ENCODE measurements at regions not wholly inside any gene's neighbourhood (a gene's known extent, or its start where the extent isn't known, plus 50 kb on each side); places are given as distances from the start of the nearest gene placed in this dataset.
"Not testable (repeated sequence)": the region's sequence is repeated elsewhere in the genome, so short reads cannot be mapped to it uniquely, and the experiment has no call there.

- DNase-seq (ENCODE audit: low spot score), result no peak
- in situ Hi-C loops (cut with MboI; ENCODE audit: low pct_unique_long_range_greater_than_20kb, low sequenced_read_pairs, unreplicated experiment), result no loop called here
- no peak for TF ChIP-seq CTCF (IDR thresholded peaks at IDR 0.05; ENCODE audit: extremely low read depth, insufficient read depth, missing control alignments)
Observed at GRCh38 chr1:844472-845026, 79.2 kb upstream of the SAMD11 start.

GRCh38 chr1:845641-846040, 78.1 kb upstream of the SAMD11 start:
- in situ Hi-C loops (cut with MboI; ENCODE audit: low pct_unique_long_range_greater_than_20kb, low sequenced_read_pairs, unreplicated experiment); DNase-seq (ENCODE audit: low spot score): not testable (repeated sequence)

- in situ Hi-C loops (cut with MboI; ENCODE audit: low pct_unique_long_range_greater_than_20kb, low sequenced_read_pairs, unreplicated experiment); DNase-seq (ENCODE audit: low spot score): not testable (repeated sequence)
Observed at GRCh38 chr1:849873-850272, 73.8 kb upstream of the SAMD11 start.

GRCh38 chr1:850318-850717, 73.4 kb upstream of the SAMD11 start:
- DNase-seq (ENCODE audit: low spot score); in situ Hi-C loops (cut with MboI; ENCODE audit: low pct_unique_long_range_greater_than_20kb, low sequenced_read_pairs, unreplicated experiment): not testable (repeated sequence)

GRCh38 chr1:851398-851797, 72.3 kb upstream of the SAMD11 start:
- DNase-seq (ENCODE audit: low spot score); in situ Hi-C loops (cut with MboI; ENCODE audit: low pct_unique_long_range_greater_than_20kb, low sequenced_read_pairs, unreplicated experiment): not testable (repeated sequence)

GRCh38 chr1:851841-852240, 71.9 kb upstream of the SAMD11 start:
- DNase-seq (ENCODE audit: low spot score); in situ Hi-C loops (cut with MboI; ENCODE audit: low pct_unique_long_range_greater_than_20kb, low sequenced_read_pairs, unreplicated experiment): not testable (repeated sequence)

- DNase-seq (ENCODE audit: low spot score); in situ Hi-C loops (cut with MboI; ENCODE audit: low pct_unique_long_range_greater_than_20kb, low sequenced_read_pairs, unreplicated experiment): not testable (repeated sequence)
Observed at GRCh38 chr1:855202-855981, 68.3 kb upstream of the SAMD11 start.

- DNase-seq (ENCODE audit: low spot score); in situ Hi-C loops (cut with MboI; ENCODE audit: low pct_unique_long_range_greater_than_20kb, low sequenced_read_pairs, unreplicated experiment): not testable (repeated sequence)
Observed at GRCh38 chr1:856541-857057, 67.1 kb upstream of the SAMD11 start.

GRCh38 chr1:857926-858648, 65.6 kb upstream of the SAMD11 start:
- in situ Hi-C loops (cut with MboI; ENCODE audit: low pct_unique_long_range_greater_than_20kb, low sequenced_read_pairs, unreplicated experiment); DNase-seq (ENCODE audit: low spot score): not testable (repeated sequence)

- DNase-seq (ENCODE audit: low spot score); in situ Hi-C loops (cut with MboI; ENCODE audit: low pct_unique_long_range_greater_than_20kb, low sequenced_read_pairs, unreplicated experiment): not testable (repeated sequence)
Observed at GRCh38 chr1:858649-859041, 65.1 kb upstream of the SAMD11 start.

- in situ Hi-C loops (cut with MboI; ENCODE audit: low pct_unique_long_range_greater_than_20kb, low sequenced_read_pairs, unreplicated experiment); DNase-seq (ENCODE audit: low spot score): not testable (repeated sequence)
Observed at GRCh38 chr1:860941-861340, 62.8 kb upstream of the SAMD11 start.

- TF ChIP-seq CTCF (IDR thresholded peaks at IDR 0.05; ENCODE audit: extremely low read depth, insufficient read depth, missing control alignments), result no peak
- in situ Hi-C loops (cut with MboI; ENCODE audit: low pct_unique_long_range_greater_than_20kb, low sequenced_read_pairs, unreplicated experiment), result no loop called here
- no peak for DNase-seq (ENCODE audit: low spot score)
Observed at GRCh38 chr1:861714-862113, 62.0 kb upstream of the SAMD11 start.

GRCh38 chr1:862601-863000, 61.1 kb upstream of the SAMD11 start:
- in situ Hi-C loops (cut with MboI; ENCODE audit: low pct_unique_long_range_greater_than_20kb, low sequenced_read_pairs, unreplicated experiment); DNase-seq (ENCODE audit: low spot score): not testable (repeated sequence)

- in situ Hi-C loops (cut with MboI; ENCODE audit: low pct_unique_long_range_greater_than_20kb, low sequenced_read_pairs, unreplicated experiment), result not testable (repeated sequence)
- DNase-seq (ENCODE audit: low spot score), result peak; percentile 34
Observed at GRCh38 chr1:865633-866032, 58.1 kb upstream of the SAMD11 start.

Measured in GM13977 (cell line).